ENCODE measurements at regions not wholly inside any gene's neighbourhood (a gene's known extent, or its start where the extent isn't known, plus 50 kb on each side); places are given as distances from the start of the nearest gene placed in this dataset.
"Not testable (repeated sequence)": the region's sequence is repeated elsewhere in the genome, so short reads cannot be mapped to it uniquely, and the experiment has no call there.

DNA sequence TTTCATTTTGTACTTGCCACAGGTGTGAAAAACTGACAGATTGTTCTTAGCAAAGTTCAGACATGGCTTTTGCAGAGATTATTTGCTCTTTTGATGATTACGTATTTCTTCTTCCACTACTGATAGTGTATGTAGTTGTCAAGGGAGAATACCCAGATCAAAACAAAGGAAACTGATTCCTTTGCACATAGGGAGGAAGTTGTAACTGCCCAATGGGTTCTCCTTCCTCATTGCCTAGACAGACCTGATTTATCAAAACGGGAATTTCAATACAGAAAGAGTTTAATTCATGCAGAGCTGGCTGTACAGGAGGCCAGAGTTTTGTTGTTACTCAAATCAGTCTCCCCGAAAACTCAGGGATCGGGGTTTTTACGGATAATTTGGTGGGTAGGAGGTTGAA is 214.7 kb downstream of the BCAS1 start:
- DNase-seq: no peak

DNA sequence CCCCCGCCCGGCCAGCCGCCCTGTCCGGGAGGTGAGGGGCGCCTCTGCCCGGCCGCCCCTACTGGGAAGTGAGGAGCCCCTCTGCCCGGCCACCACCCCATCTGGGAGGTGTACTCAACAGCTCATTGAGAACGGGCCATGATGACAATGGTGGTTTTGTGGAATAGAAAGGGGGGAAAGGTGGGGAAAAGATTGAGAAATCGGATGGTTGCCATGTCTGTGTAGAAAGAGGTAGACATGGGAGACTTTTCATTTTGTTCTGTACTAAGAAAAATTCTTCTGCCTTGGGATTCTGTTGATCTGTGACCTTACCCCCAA is 215.8 kb downstream of the BCAS1 start:
- not testable (repeated sequence) for DNase-seq

GRCh38 chr20:53853111-53853713 is 217.2 kb downstream of the BCAS1 start:
- no peak for DNase-seq

DNA sequence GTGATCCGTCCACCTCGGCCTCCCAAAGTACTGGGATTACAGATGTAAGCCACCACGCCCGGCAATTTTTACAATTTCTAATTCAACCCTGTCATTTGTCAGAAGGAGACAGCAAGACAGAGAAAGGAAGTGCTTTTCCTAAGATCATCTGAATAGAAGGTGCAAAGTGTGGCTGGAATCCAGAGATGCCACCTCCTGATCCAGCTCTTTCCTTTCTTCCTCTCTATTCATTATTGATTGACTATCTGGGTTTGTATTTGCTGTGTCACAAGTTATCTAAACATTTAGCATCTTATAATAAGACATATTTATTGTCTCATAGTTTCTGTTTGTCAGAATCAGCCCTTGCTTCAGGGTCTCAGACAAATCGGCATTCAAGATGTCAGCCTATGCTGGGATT is 217.7 kb downstream of the BCAS1 start:
- DNase-seq: no peak

- no peak for DNase-seq
These were observed 218.4 kb downstream of the BCAS1 start for GRCh38 chr20:53852014-53852413.

GRCh38 chr20:53850319-53850718 is 220.1 kb downstream of the BCAS1 start:
- no peak for DNase-seq

DNA sequence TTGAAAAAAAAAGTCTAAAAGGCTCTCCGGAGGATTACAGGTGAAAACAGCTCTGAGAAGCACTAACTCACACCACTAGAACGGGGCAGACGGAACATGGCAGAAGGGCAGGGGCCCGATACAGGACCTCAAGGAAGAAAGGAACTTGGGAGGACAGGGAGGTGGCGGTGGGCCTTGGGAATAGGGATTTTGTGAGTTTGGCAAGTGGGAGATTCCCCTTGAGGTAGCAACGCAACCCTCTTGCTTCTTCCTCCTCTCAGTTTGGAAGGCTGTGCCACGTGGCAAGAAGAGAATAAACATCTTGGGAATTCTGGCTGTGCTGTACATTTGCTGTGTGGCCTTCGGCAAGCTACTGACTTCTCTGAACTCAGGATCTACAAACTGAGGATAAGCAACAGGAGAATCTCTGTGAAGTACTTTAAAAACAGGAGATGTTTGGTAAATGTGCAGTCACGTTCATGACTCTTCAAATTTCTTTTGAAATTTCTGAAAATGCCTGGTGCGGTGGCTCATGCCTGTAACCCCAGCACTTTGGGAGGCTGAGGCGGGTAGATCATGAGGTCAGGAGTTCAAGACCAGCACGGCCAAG is 220.8 kb downstream of the BCAS1 start:
- no peak for DNase-seq

DNA sequence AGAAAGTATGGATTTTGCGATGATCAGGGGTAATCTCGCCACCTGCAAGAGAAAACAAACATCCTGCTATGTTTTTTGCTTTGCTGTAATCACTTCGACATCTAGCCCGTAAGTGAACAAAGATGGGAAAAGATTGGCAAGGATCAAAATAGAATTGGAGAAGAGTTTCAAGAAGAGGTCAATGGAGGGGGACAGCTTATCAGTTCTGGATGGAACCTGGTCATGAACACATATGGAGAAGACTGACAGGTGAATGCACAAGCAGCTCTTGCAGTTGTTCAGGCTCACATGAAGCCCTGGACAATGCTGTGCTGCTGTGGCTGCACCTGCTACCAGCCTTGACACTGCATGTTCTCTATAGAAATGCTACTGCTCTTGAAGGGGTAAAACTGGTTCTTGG is 222.1 kb downstream of the BCAS1 start:
- no peak for DNase-seq

DNA sequence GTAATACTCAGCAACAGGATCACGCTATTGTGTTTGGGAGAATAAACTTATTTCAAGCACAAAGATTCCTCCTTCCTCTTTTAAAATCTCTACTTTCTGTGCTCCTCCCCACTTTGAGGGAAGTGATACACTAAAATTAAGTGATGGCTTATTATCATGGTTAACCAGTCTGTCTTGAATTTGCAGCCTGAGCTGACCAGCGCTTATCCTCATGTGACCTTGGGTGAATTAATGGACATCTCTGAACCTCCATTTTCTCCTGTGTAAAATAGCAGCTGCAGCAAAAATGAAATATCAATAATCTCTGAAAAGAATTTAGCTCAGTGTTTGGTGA is 222.6 kb downstream of the BCAS1 start:
- no peak for DNase-seq

GRCh38 chr20:53847139-53847836 is 223.1 kb downstream of the BCAS1 start:
- no peak for DNase-seq

DNA sequence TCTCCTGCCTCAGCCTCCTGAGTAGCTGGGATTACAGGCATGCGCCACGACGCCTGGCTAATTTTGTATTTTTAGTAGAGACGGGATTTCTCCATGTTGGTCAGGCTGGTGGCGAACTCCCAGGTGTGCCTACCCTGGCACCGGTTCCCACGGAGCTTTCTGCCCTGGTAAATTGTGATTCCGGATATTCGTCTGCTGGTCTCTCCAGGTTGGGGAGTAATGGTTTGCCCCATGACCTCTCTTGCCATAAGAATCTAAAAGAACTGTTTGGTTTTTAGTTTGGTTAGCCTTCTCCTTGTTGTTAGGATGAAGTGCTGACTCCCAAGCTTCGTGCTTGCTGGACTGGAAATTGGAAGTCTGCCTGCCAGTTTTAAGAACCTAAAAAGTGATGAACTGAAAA is 223.8 kb downstream of the BCAS1 start:
- no peak for DNase-seq

DNA sequence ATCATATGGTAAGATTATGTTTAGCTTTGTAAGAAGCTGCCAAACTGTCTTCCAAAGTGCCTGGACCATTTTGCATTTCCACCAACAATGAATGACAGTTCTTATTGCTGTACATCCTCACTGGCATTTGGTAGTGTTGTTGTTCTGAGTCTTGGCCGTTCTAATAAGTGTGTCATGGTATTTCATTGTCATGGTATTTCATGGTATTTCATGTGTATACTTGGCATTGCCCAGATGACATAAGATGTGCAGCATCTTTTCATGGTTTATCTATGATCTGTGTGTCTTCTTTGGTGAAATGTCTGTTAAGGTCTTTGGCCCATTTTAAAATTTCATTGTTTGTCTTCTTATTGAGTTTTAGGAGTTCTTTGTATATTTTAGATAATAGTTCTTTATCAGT is 224.4 kb downstream of the BCAS1 start:
- DNase-seq: no peak

- DNase-seq: no peak
These were observed 226.1 kb downstream of the BCAS1 start for GRCh38 chr20:53844259-53844658.

- no peak for DNase-seq
These were observed 226.7 kb downstream of the BCAS1 start for GRCh38 chr20:53843645-53844044.

GRCh38 chr20:53842301-53843099 is 227.9 kb downstream of the BCAS1 start:
- DNase-seq: no peak

GRCh38 chr20:53841741-53842140 is 228.7 kb downstream of the BCAS1 start:
- DNase-seq: no peak

- peak; percentile 76 for DNase-seq
These were observed 229.9 kb downstream of the BCAS1 start for GRCh38 chr20:53840532-53840931.

- DNase-seq: no peak
These were observed 230.8 kb downstream of the BCAS1 start for GRCh38 chr20:53839423-53840176.

DNA sequence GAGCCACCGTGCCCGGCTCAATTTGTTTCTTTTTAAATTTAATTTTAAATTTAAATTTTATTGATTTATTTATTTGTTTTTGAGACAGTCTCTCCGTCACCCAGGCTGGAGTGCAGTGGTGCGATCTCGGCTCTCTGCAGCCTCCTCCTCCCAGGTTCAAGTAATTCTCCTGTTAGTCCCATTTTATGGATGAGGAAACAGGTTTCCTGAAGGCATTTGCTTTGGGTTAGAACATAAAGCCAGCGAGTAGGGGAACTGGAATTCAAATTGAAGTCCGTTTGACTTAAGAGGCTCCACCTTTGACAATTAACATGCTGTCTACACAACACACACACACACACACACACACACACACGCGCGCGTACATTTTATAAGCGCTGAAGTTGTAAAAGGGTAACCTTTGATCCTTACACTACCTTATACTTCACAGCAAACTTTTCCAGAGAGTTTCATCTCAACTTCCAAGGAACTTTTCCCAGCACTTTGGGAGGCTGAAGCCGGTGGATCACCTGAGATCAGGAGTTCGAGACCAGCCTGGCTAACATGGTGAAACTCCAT is 232.0 kb downstream of the BCAS1 start:
- no peak for DNase-seq

DNA sequence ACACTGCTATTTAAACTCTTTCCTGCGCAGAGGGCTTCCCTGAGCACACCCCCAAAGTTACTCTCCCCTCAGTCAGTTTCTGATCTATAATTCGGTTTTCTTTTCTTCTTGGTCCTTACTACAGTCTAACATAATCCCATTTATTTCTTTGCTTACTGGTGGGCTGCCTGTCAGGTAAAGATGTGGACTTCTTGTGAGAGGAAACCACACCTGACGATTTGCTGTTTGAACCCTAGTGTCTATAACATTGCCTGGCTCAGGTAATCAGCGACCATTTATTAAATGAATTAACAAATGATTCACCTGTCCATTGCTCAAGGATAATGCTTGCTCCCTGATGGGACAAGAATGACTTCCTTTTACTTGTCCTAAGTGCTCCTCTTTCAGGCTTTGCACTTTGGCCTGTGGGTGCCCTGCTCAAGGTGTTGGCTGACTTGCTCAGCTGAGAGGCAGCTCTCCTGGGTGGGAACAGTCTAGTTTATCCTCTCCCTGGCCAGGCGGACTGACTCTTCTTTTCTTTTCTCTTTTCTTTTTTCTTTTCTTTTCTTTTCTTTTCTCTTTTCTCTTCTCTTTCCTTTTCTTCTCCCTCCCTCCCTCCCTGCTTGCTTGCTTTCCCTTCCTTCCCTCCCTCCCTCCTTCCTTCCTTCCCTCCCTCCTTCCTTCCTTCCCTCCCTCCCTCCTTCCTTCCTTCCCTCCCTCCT is 233.1 kb downstream of the BCAS1 start:
- no peak for DNase-seq

DNA sequence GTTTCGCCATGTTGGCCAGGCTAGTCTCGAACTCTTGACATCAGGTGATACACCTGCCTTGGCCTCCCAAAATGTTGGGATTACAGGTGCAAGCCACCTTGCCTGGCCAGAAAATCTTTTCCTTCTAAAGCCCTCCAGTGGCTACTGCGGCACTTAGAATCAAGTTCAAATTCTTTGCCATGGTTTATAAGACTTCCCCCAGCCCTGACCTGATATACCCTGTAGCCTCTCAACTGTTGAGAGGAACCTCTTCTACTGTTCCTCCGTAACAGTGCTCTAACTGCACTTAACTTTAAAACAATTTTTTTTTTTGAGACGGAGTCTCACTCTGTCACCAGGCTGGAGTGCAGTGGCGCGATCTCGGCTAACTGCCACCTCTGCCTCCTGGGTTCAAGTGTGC is 235.6 kb downstream of the BCAS1 start:
- no peak for DNase-seq

DNA sequence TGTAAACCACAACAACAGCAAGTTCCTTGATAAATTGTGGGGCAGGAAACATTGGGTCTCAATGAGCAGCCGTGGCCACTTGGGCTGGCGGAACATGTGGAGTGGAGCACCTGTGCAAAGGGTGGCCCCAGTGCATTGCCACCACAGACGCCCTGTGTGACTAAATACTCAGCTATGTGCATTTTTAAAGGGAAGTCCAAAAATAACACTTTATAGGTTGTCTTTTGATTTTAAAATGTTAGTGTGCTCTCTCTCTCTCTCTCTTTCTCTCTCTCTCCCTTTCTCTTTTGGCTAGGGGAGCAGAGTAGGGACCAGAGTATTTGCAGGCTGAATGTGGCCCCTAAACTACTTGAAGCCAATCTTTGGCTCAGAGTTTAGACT is 236.3 kb downstream of the BCAS1 start:
- peak; percentile 41 for DNase-seq

All from fibroblast of skin of right biceps (primary cell).